SK-N-SH (cell line): ENCODE measurements at regions not wholly inside any gene's neighbourhood (a gene's known extent, or its start where the extent isn't known, plus 50 kb on each side); places are given as distances from the start of the nearest gene placed in this dataset.
"Not testable (repeated sequence)": the region's sequence is repeated elsewhere in the genome, so short reads cannot be mapped to it uniquely, and the experiment has no call there.

Source experiments
- EP300 ChIP-seq, 2 experiments: IDR thresholded peaks; 2 replicates each; pipeline versions ENCODE4 v1.4.0 to v1.6.1; 2012; ENCODE audit warnings: borderline replicate concordance in 1 of 2, low read depth in 1 of 2, low read length in 1 of 2
- EZH2phosphoT487 ChIP-seq: fragments of 200-600 bp; sonication (generic); IDR thresholded peaks from 2 replicates; pipeline ENCODE4 v1.6.1; 2017; ENCODE audit warnings: low read depth, mixed run types, mild to moderate bottlenecking, antibody characterized with exemption, moderate library complexity, borderline replicate concordance
- GABPA ChIP-seq: IDR thresholded peaks from 2 replicates; pipeline ENCODE4 v1.4.0; 2012; ENCODE audit warnings: low read depth, mild to moderate bottlenecking
- POLR2AphosphoS5 ChIP-seq: IDR thresholded peaks from 2 replicates; pipeline ENCODE4 v1.6.1; 2012; ENCODE audit warnings: low read depth, low read length
- RXRA ChIP-seq: IDR thresholded peaks from 2 replicates; pipeline ENCODE4 v1.4.0; 2012; ENCODE audit warnings: low read depth, mild to moderate bottlenecking, borderline replicate concordance
- SIN3A ChIP-seq: IDR thresholded peaks from 2 replicates; pipeline ENCODE4 v1.6.1; 2012; ENCODE audit warnings: low read depth, mild to moderate bottlenecking, low read length, moderate library complexity, borderline replicate concordance
- TF ChIP-seq, protein P1 (sequence below): IDR thresholded peaks from 2 replicates; pipeline ENCODE4 v1.4.0; 2012; ENCODE audit warnings: low read depth
- TF ChIP-seq, protein P2 (sequence below): fragments of 200-600 bp; sonication (generic); IDR thresholded peaks from 2 replicates; pipeline ENCODE4 v1.6.1; 2017; ENCODE audit warnings: antibody characterized with exemption, mild to moderate bottlenecking, moderate library complexity
- TF ChIP-seq, protein P3 (sequence below): IDR thresholded peaks from 2 replicates; pipeline ENCODE4; 2012
- TF ChIP-seq, protein P4 (sequence below): IDR thresholded peaks from 2 replicates; pipeline ENCODE4 v1.6.1; 2012; ENCODE audit warnings: mild to moderate bottlenecking, low read depth, low read length, moderate library complexity
- TF ChIP-seq, protein P5 (sequence below): IDR thresholded peaks from 2 replicates; pipeline ENCODE4 v1.4.0; 2012; ENCODE audit warnings: low read depth, borderline replicate concordance

DNA sequence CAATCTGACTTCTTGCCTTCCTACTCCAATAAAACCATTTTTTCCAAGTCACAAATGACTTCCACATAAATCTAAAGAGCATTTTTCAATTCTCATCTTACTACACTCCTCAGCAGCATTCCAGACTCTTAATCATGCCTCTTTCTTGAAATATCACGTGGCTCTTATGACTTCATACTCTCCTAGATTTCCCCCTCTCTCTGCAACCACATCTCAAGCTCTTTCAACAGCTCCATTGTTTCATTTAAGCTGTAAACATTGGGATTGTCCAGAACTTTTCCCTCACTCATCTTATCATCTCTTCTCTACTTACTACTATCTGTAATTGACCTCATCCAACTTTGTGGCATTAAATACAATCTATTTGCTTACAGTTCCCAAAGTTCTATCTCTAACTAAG is 170.6 kb upstream of the POMZP3 start:
- TF ChIP-seq, protein P1, sequence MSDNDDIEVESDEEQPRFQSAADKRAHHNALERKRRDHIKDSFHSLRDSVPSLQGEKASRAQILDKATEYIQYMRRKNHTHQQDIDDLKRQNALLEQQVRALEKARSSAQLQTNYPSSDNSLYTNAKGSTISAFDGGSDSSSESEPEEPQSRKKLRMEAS = not testable (repeated sequence)
- TF ChIP-seq POLR2AphosphoS5; RXRA; EZH2phosphoT487; SIN3A; EP300 (IDR thresholded peaks at IDR 0.05; ENCODE audit: borderline replicate concordance in 1 of 2, low read depth in 1 of 2, low read length in 1 of 2); GABPA: not testable (repeated sequence)
- TF ChIP-seq, protein P2, sequence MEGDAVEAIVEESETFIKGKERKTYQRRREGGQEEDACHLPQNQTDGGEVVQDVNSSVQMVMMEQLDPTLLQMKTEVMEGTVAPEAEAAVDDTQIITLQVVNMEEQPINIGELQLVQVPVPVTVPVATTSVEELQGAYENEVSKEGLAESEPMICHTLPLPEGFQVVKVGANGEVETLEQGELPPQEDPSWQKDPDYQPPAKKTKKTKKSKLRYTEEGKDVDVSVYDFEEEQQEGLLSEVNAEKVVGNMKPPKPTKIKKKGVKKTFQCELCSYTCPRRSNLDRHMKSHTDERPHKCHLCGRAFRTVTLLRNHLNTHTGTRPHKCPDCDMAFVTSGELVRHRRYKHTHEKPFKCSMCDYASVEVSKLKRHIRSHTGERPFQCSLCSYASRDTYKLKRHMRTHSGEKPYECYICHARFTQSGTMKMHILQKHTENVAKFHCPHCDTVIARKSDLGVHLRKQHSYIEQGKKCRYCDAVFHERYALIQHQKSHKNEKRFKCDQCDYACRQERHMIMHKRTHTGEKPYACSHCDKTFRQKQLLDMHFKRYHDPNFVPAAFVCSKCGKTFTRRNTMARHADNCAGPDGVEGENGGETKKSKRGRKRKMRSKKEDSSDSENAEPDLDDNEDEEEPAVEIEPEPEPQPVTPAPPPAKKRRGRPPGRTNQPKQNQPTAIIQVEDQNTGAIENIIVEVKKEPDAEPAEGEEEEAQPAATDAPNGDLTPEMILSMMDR = not testable (repeated sequence)
- TF ChIP-seq, protein P3, sequence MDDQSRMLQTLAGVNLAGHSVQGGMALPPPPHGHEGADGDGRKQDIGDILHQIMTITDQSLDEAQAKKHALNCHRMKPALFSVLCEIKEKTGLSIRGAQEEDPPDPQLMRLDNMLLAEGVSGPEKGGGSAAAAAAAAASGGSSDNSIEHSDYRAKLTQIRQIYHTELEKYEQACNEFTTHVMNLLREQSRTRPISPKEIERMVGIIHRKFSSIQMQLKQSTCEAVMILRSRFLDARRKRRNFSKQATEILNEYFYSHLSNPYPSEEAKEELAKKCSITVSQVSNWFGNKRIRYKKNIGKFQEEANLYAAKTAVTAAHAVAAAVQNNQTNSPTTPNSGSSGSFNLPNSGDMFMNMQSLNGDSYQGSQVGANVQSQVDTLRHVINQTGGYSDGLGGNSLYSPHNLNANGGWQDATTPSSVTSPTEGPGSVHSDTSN = not testable (repeated sequence)
- TF ChIP-seq, protein P4, sequence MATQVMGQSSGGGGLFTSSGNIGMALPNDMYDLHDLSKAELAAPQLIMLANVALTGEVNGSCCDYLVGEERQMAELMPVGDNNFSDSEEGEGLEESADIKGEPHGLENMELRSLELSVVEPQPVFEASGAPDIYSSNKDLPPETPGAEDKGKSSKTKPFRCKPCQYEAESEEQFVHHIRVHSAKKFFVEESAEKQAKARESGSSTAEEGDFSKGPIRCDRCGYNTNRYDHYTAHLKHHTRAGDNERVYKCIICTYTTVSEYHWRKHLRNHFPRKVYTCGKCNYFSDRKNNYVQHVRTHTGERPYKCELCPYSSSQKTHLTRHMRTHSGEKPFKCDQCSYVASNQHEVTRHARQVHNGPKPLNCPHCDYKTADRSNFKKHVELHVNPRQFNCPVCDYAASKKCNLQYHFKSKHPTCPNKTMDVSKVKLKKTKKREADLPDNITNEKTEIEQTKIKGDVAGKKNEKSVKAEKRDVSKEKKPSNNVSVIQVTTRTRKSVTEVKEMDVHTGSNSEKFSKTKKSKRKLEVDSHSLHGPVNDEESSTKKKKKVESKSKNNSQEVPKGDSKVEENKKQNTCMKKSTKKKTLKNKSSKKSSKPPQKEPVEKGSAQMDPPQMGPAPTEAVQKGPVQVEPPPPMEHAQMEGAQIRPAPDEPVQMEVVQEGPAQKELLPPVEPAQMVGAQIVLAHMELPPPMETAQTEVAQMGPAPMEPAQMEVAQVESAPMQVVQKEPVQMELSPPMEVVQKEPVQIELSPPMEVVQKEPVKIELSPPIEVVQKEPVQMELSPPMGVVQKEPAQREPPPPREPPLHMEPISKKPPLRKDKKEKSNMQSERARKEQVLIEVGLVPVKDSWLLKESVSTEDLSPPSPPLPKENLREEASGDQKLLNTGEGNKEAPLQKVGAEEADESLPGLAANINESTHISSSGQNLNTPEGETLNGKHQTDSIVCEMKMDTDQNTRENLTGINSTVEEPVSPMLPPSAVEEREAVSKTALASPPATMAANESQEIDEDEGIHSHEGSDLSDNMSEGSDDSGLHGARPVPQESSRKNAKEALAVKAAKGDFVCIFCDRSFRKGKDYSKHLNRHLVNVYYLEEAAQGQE = not testable (repeated sequence)
- TF ChIP-seq, protein P5, sequence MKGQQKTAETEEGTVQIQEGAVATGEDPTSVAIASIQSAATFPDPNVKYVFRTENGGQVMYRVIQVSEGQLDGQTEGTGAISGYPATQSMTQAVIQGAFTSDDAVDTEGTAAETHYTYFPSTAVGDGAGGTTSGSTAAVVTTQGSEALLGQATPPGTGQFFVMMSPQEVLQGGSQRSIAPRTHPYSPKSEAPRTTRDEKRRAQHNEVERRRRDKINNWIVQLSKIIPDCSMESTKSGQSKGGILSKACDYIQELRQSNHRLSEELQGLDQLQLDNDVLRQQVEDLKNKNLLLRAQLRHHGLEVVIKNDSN = not testable (repeated sequence)
